Astrocyte of the cerebellum (primary cell): ENCODE measurements at regions not wholly inside any gene's neighbourhood (a gene's known extent, or its start where the extent isn't known, plus 50 kb on each side); places are given as distances from the start of the nearest gene placed in this dataset.
A peak's percentile ranks its signal among the peaks of the same experiment; 100 is the strongest.

ENCODE experiments used
- DNase-seq: peaks from one replicate; pipeline ENCODE4 v3.0.0-alpha.2; 2011; ENCODE audit warnings: low read depth
- H3K4me3 ChIP-seq: 2 replicates; pipeline ENCODE4 v1.5.1; 2011; ENCODE audit warnings: mild to moderate bottlenecking, low read depth, low read length, moderate library complexity
- in situ Hi-C: cut with HindIII; loops from 2 replicates; pipeline ENCODE4 v1.10.0; 2017; ENCODE audit warnings: low sequenced_read_pairs
- TF ChIP-seq, protein P1 (sequence below): IDR thresholded peaks from 2 replicates; pipeline ENCODE4 v1.5.1; 2012; ENCODE audit warnings: low read length, low read depth, moderate library complexity, mild to moderate bottlenecking; ENCODE audit errors: missing control alignments

DNA sequence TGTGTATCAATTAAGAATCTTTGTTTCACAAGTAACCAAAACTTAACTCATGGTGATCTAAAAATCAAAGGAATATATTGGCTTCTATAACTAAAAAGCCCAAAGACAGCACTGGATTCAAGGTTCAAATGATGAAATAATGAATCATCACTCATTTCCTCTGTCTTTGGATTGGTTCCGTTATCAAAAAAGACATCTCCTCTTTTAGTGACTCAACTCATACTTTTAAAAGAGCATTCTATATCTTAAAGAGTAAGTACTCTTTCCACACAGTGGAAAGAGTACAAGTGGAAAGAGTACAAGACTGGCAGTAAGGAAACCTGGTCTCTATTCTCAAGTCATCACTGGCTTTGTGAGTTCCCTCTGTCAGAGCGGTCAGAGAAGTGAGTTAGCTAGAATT lies 141.4 kb upstream of the NMUR2 start:
- no peak for DNase-seq
- in situ Hi-C loops: no loop called here
- TF ChIP-seq, protein P1, sequence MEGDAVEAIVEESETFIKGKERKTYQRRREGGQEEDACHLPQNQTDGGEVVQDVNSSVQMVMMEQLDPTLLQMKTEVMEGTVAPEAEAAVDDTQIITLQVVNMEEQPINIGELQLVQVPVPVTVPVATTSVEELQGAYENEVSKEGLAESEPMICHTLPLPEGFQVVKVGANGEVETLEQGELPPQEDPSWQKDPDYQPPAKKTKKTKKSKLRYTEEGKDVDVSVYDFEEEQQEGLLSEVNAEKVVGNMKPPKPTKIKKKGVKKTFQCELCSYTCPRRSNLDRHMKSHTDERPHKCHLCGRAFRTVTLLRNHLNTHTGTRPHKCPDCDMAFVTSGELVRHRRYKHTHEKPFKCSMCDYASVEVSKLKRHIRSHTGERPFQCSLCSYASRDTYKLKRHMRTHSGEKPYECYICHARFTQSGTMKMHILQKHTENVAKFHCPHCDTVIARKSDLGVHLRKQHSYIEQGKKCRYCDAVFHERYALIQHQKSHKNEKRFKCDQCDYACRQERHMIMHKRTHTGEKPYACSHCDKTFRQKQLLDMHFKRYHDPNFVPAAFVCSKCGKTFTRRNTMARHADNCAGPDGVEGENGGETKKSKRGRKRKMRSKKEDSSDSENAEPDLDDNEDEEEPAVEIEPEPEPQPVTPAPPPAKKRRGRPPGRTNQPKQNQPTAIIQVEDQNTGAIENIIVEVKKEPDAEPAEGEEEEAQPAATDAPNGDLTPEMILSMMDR: no peak
- no peak overlapping the region for H3K4me3 ChIP-seq

- in situ Hi-C loops: no loop called here
- no peak overlapping the region for H3K4me3 ChIP-seq
- no peak for DNase-seq
- TF ChIP-seq, protein P1: no peak
Observed at GRCh38 chr5:152547202-152547601, 142.1 kb upstream of the NMUR2 start.

GRCh38 chr5:152549709-152550108 lies 144.6 kb upstream of the NMUR2 start:
- in situ Hi-C loops: loop anchor here (25.0 kb wide), 1 partner anchor 713 kb away; no protein-coding TSS in a partner anchor
- TF ChIP-seq, protein P1: no peak
- H3K4me3 ChIP-seq: no peak overlapping the region
- DNase-seq: no peak

DNA sequence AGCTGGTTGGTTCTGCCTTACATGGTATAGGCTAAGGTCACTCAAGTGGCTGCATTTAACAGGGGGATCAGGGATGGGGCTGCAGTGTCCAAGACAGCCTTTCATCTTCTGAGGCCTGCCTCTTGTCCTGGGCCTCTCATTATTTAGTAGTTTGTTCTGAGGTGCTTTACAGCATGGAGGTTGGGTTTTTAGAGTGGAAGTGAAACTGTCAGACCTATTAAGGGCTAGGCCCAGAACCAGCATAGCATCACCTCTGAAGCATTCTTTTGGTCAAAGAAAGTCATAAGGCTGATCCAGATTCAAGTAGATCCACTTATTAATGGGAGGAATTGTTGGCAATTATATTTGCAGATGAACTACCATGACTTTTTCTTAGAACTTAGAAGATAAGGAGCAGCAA lies 146.0 kb upstream of the NMUR2 start:
- H3K4me3 ChIP-seq: no peak overlapping the region
- in situ Hi-C loops: loop anchor here (25.0 kb wide), 1 partner anchor 711 kb away; no protein-coding TSS in a partner anchor
- no peak for DNase-seq
- TF ChIP-seq, protein P1: no peak

- no peak for DNase-seq
- no peak overlapping the region for H3K4me3 ChIP-seq
- in situ Hi-C loops: loop anchor here (25.0 kb wide), 1 partner anchor 706 kb away; no protein-coding TSS in a partner anchor
- TF ChIP-seq, protein P1: no peak
Observed at GRCh38 chr5:152556784-152557183, 151.7 kb upstream of the NMUR2 start.

- in situ Hi-C loops: loop anchor here (25.0 kb wide), 1 partner anchor 702 kb away; no protein-coding TSS in a partner anchor
- DNase-seq: peak; percentile 59
- TF ChIP-seq, protein P1: peak; percentile 93
- H3K4me3 ChIP-seq: no peak overlapping the region
Observed at GRCh38 chr5:152560512-152561137, 155.5 kb upstream of the NMUR2 start.
